Fibroblast of skin of left quadriceps (primary cell): ENCODE measurements at regions not wholly inside any gene's neighbourhood (a gene's known extent, or its start where the extent isn't known, plus 50 kb on each side); places are given as distances from the start of the nearest gene placed in this dataset.

Source experiments
- DNase-seq, 2 experiments: peaks; one replicate each; pipeline ENCODE4 v3.0.0-alpha.2; 2013; ENCODE audit warnings: low read depth in 2 of 2

- no peak for DNase-seq
These were observed 81.2 kb upstream of the KCNIP4 start for GRCh38 chr4:22029803-22030202.

DNA sequence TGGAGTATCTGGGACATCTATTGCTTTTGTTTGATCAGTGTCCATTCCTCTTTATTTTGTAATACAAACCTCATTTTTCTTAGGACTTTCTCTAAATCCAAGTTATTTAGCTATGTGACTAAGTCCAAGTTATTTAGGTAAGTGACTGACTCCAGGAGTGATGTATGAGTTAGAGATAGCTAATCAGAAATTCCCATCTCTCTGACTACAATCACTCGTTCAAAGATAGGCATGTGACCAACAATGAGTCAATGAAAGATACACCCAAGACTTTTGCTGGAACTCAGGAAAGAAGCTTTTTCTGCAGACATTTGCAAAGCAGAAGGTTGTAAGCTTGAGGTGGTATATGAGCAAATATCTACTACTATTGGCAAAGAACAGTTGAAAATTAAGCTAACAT is 72.5 kb upstream of the KCNIP4 start:
- no peak for DNase-seq

- DNase-seq = no peak
These were observed 71.6 kb upstream of the KCNIP4 start for GRCh38 chr4:22020129-22020528.

GRCh38 chr4:22019676-22020075 is 71.1 kb upstream of the KCNIP4 start:
- no peak for DNase-seq

DNA sequence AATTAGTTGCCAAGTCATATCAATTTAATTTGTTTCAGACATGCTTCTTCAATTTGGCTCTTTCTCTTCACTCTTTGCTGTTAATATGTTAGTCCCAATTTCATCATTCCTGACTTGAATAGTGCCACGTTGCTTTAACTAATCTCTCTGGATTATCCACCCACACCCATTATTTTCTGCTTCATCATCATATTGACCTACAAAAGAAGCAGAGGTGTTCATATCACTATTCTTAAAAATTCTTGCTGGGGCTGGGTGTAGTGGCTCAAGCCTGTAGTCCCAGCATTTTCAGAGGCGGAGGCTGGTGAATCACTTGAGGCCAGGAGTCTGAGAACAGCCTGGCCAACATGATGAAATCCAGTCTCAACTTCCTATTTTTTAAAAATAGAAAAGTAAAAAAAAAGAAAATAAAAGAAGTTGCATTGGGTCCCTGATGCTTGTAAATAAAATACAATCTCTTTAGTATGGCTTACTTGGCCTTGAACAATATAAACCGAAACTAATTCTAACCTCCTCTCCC is 65.7 kb upstream of the KCNIP4 start:
- no peak for DNase-seq

DNA sequence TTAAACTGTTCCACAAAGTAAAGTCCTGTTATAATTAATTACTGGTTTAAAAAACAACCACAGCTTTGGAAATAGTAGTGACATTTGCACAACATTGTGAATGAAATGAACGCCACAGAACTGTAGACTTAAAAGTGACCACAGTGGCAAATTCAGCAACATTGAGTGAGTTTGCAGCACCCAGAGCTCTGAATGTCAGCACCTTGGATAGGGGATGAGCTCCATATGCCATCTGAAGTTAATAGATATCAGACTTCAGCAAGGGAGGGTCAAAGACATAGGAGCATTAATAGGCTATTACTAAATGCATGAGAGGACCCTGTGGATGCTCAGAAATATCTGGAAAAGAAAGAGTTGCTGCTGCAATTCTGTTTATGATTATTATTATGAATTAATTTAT is 55.3 kb upstream of the KCNIP4 start:
- DNase-seq = no peak
